SIG-M5 treated with dmso at 0.1 percent for 504 hours (cell line): ENCODE measurements at regions not wholly inside any gene's neighbourhood (a gene's known extent, or its start where the extent isn't known, plus 50 kb on each side); places are given as distances from the start of the nearest gene placed in this dataset.

Experiments
- DNase-seq: peaks from one replicate; lab custom pipeline; 2025; ENCODE audit not compliant: unreplicated experiment; lab: John Stamatoyannopoulos, UW

- DNase-seq = no peak
Observed at GRCh38 chr13:87058786-87059329, 612.3 kb upstream of the SLITRK5 start.

DNA sequence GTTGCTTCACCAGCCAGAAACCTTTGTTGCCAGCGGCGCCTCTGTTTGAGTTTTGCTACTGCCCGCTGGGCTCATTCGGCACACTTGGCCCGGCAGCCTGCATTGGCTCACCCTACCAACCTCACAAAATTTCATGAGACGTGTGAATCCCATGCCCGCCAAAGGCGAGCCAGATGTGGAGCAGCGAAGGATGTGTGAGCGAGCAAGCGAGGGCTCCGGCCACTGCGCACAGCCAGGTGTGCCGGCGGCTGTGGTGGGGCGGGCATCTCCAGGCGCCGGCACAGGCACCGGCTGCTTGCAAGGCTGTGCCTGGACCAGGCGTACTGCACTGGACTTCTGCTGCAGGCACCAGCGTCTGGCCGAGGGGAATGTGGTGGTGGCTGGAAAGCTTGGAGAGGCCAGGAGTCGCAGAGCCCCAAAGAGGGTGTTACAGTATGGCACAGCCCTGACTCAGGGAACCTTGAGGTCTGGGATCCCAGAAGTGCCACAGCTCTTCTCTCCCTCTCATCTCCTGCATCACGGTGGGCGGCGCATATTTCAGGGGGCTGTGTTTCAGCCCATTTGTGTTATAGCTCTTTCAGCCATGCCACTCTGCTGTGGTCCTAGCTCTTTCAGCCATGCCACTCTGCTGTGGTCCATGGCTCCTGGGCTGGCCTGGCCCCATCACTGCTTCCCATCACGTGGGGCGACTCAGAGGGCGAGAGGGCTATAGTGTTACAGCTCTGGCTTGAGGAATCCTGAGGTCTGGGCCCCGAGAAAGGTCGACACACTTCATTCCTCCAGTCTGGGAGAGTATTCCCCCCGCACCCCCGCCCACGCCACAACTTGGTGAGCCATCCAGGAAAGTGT is 592.0 kb upstream of the SLITRK5 start:
- no peak for DNase-seq

DNA sequence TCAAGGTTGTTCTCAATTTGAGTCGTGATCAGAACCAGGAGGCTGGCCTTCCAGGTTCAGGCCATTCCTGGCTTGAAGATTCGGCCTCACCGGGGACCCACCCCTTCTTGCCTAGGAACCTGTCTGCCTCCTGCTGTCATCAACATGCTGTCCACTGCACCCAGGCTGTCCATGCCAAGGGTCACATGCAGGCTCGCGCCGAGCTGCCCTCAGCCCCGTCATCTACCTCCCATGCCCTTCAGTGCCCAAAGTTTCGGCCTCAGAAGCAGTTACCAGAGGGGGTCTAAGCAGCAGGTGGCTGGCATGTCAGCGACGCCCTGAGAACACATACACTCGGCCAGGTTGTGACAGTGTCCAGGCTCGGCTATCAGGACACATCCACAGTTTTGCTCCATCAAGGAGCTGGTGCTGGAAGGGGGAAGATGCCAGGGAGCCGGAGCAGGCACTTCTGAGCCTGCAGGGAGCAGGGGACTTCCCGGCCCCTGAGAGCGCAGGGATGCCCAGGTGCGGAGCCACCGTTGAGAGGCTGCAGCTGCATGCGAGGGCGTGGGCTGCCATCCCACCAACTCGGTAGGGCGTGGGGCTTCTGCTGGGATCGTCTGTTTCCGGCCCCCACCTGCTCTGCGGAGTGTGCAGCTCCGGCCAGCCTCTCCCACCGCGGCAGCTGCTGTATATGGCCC is 590.9 kb upstream of the SLITRK5 start:
- no peak for DNase-seq

GRCh38 chr13:87084192-87084591 is 587.0 kb upstream of the SLITRK5 start:
- no peak for DNase-seq

DNA sequence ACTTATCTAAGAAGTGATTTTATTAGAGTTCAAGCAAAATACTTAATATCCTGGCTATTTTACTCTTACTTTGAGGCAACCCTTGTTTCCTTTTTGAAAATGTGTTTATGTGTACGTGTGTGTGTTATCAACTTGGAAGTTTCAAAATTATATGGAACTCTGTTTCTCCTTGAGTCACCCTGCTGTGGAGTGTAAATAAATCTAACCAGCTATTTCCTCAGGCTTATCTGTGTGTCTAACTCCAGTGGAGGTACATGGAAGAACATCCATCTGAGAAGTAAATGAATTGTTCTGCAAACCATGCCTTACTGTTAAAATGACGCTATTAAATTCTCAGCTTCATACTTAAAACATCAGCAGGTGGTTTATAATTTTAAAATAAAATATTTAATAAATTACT is 583.4 kb upstream of the SLITRK5 start:
- DNase-seq = no peak

- DNase-seq = no peak
Observed at GRCh38 chr13:87089391-87089790, 581.8 kb upstream of the SLITRK5 start.

DNA sequence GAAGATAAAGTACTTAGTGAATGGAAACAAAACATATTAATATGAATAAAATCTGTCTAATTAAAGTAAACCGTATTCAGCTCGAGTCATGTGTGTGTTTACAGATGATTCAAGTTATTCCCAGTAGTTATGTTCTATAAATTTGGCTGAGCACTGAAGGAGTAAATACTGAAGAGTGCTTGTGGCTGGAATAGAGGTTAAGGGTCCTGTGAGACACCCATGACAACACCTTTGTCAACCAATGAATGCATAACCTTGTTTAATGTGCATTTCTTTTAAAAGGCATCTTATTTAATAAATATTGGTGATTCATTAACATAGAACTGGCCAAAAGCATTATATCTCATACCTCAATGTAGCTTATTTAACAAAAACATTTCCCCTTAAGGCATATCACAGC is 577.8 kb upstream of the SLITRK5 start:
- no peak for DNase-seq

DNA sequence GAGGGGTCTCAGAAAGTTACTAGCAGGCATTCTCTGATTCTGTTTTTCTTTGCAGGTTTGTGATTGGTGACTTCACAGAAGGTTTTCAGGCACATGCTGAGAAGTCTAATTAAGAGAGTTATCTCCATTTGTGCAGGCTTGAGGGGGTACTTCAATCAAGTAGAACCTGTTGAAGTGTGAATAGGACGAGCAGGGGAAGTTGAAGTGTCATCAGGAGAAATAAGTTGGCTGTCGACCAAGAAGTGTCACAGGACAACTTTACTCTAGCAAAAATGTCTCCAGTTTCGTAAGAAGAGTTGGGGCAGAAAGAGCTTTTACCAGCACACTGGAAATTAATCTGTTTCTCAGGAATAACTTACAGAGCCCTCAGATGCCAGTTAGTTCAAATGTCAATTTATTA is 576.5 kb upstream of the SLITRK5 start:
- DNase-seq = no peak

DNA sequence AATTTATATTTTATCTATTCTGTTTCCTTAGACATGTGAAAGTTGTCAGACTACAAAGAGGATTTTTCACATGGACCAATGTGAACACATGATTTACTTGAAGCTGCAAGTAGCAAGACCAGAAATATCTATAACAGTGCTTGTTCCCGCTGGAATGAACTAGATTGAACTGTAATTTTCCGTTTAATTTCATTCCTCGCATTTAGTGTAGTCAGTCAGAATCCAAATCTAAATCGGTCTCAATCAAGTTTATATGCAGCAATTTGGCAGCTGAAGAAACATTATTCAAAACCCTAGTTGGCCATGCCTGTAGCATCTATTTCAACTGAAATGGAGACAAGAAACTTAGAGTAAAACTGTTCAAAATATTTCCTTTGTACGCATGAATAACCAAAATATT is 570.7 kb upstream of the SLITRK5 start:
- DNase-seq = no peak

GRCh38 chr13:87107651-87108050 is 563.5 kb upstream of the SLITRK5 start:
- DNase-seq = no peak

DNA sequence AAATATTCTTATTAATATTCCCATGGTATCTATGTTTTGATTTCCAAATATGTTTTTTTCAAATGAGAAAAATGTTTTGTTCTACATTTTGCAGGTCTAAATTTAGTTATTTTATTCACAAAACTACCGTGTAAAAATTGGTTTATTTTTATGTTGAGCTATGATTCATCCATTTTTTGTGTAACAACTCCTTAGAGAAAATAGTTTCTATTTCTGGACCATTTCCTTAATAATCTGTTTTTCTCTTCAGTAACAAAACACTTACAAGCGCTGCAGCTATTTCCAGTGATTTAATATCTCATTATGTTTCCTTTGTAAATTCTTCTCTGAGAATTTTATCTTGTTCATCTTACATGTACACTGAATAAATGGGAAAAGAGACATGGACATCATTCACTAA is 550.7 kb upstream of the SLITRK5 start:
- DNase-seq = no peak

- DNase-seq = no peak
Observed at GRCh38 chr13:87122551-87122950, 548.6 kb upstream of the SLITRK5 start.

- DNase-seq = peak; percentile 97
Observed at GRCh38 chr13:87123987-87124784, 547.0 kb upstream of the SLITRK5 start.

GRCh38 chr13:87124785-87125074 is 546.4 kb upstream of the SLITRK5 start:
- no peak for DNase-seq

DNA sequence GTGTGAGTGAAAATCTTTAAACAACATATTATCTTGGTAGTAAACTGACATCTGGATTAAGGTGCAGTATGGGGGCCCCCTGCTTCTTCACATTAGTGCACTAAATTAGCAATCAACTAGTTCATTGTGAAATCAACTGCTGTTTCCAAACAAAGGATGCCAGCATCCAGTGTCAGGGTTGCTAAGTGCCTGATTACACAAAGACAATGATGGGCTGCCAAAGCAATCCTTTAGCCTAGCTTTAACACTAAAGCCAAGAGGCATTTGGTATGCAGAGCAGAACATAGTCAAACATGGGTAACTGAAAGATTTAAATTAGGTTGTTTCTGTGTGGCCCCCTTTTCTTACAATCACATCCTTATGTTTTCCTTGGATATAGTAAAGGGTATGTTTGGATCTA is 543.1 kb upstream of the SLITRK5 start:
- DNase-seq = peak; percentile 66

GRCh38 chr13:87128491-87128890 is 542.7 kb upstream of the SLITRK5 start:
- DNase-seq = no peak

GRCh38 chr13:87129602-87130300 is 541.4 kb upstream of the SLITRK5 start:
- DNase-seq = no peak

- no peak for DNase-seq
Observed at GRCh38 chr13:87130423-87130822, 540.7 kb upstream of the SLITRK5 start.

DNA sequence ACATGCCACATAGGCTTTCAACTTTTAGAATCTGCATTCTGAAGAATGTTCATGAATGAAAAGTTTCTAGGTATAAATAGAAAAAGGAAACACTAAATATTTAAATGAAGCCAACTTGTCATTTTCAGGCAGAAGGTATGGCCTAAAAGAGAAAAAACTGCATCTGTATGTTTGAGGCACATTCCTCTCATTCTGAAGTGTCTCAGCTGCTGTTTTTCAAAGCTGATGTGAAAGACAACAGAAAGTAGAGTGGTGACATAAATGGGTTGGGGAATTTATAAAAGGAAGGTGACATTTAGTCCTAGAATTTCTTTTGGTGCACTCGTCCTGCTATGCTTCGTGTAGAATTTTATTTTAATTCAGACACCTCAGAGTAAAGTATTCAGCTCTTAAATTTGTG is 539.6 kb upstream of the SLITRK5 start:
- DNase-seq = no peak

DNA sequence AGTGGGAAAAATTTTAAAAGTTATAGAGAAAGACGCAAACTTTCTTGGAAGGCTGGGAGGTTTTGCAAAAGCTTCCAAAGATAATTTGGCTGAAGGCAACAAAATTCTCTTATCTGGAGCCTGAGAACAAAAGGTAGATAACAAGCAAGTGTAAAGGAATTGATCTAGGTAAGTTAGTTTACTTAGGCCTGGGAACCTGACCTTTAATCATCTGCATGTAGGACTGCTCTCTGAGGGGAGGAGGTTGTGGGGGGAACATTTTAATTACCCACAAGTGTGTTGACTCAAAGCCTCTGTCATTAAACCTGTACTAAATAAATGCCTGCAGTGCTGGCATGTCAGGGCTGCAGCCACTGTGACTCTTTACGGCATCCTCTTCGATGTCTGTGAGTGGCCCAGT is 532.3 kb upstream of the SLITRK5 start:
- no peak for DNase-seq

DNA sequence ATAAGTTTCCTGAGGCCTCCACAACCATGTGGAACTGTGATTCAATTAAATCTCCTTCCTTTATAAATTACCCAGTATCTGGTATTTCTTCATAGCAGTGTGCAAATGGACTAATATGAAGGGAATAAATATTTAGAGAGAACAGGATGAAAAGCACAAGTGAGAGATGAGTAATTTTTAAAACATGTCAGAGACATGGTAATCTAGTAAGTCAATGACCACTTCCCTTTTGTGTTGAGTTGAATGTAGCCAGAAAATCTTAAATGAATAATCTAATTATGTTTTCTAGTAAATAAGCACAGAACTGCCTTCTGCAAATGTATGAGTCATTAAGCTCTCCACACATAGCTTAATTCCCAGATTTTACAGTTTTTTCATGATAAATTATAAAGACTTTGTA is 524.1 kb upstream of the SLITRK5 start:
- DNase-seq = no peak
